ENCODE measurements at regions not wholly inside any gene's neighbourhood (a gene's known extent, or its start where the extent isn't known, plus 50 kb on each side); places are given as distances from the start of the nearest gene placed in this dataset.

DNA sequence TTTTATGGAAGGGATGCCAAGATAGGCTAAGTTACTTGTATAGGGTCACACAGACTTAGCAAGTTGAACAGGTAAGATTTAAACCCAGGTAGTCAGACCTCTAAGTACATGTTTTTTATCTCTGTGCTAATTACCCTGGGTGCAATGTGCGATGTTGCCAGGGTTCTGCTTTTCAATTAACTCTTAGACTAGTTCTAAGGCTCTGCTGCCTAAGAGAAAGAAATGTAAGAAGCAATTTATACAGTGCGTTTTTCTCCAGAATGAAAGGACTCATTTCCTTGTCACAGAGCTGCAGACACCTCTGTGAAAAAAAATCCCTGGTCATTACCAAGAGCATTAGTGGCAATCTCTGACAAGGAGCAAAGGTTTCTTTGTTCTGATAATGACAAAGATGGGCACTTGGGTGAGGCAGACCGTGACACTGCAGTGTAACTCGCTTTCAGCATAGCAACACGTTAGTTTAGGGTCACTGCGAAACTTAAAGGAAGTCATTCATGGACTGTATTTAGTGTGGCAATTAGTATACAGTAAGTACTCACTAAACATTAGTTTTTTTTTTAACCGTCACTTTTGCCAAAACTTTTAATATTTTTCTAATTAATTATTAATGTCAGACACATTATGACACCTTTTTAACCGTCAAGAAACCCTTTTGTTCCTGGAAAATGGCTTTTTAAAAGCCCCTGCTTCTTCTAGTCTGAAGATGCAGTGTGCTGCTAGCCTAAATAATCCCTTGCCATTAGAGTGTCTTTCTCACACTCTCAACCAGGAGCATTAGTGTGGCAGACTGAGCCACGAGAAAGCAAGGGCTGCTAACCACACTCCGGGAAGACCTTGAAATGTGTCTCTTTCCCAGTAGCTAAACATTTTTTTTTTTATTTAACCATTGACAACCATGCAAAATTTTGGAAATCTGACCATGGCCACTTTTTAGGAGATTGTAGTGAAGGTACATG is 520.0 kb upstream of the C9orf72 start:
- H3K9me3 Mint-ChIP-seq, result peaks cover 5% of the 10 kb centered on the region
- H3K4me3 Mint-ChIP-seq, result no peak overlapping the region
- CTCF ChIA-PET, result no interaction called here
- DNase-seq (no peak), ATAC-seq (no peak)
- POLR2A ChIA-PET, result no interaction called here
- no peaks in the 10 kb centered on the region for H3K4me1 Mint-ChIP-seq (ENCODE audit: low read depth)
- TF ChIP-seq, protein P1, sequence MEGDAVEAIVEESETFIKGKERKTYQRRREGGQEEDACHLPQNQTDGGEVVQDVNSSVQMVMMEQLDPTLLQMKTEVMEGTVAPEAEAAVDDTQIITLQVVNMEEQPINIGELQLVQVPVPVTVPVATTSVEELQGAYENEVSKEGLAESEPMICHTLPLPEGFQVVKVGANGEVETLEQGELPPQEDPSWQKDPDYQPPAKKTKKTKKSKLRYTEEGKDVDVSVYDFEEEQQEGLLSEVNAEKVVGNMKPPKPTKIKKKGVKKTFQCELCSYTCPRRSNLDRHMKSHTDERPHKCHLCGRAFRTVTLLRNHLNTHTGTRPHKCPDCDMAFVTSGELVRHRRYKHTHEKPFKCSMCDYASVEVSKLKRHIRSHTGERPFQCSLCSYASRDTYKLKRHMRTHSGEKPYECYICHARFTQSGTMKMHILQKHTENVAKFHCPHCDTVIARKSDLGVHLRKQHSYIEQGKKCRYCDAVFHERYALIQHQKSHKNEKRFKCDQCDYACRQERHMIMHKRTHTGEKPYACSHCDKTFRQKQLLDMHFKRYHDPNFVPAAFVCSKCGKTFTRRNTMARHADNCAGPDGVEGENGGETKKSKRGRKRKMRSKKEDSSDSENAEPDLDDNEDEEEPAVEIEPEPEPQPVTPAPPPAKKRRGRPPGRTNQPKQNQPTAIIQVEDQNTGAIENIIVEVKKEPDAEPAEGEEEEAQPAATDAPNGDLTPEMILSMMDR (IDR thresholded peaks at IDR 0.05), result no peak
- intact Hi-C loops (cut with micrococcal nuclease), result no loop called here
- no peak overlapping the region for H3K27ac Mint-ChIP-seq
- H3K36me3 Mint-ChIP-seq (ENCODE audit: low read depth), result no peaks in the 10 kb centered on the region
- no peaks in the 10 kb centered on the region for H3K27me3 Mint-ChIP-seq

DNA sequence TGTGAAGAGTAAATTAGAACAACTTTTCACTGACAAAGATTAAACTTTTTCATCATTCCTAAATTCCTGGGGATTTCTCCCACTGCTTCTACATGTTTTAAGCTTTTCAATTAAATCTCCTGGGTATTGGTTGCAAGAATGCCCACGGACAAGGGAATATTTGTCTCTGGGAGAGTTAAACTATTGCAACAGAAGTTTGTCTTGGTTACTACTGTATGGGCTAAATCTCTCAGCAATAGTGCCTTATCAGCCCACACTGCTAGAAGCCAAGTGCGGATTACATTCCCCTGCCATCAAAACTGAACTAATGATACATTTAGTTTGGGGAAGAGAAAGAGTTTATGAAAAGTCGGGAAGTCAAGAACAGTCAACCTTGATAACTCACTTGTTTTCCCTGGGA is 528.2 kb upstream of the C9orf72 start:
- no peak for ATAC-seq
- ChIA-PET CTCF (no interaction called here), POLR2A (no interaction called here)
- intact Hi-C loops (cut with micrococcal nuclease), result no loop called here
- H3K9me3 Mint-ChIP-seq, result peaks cover 1% of the 10 kb centered on the region
- TF ChIP-seq, protein P1 (IDR thresholded peaks at IDR 0.05), result no peak
- no peak overlapping the region for H3K4me3 Mint-ChIP-seq
- H3K27ac Mint-ChIP-seq, result no peak overlapping the region
- H3K36me3 Mint-ChIP-seq (ENCODE audit: low read depth), result no peaks in the 10 kb centered on the region
- DNase-seq, result no peak
- no peaks in the 10 kb centered on the region for H3K27me3 Mint-ChIP-seq
- H3K4me1 Mint-ChIP-seq (ENCODE audit: low read depth), result no peaks in the 10 kb centered on the region

DNA sequence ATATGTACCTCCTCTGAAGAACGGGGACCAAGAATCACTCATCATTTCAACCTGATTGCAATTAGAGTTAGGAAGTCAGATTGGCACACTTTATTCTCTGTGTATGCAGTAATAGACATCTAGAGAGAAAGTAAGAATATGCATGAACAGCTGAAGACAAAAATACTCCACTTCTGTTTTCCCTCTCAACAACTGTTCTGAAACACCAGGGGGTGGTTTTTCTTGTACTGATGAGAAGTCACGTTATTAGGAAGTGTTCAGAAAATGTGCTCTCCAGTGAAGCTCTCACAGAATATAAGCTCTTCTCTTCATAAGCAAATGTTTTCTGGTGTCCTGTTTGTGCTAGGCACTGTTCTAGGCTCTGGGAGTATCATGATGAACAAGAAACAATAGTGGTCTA is 531.7 kb upstream of the C9orf72 start:
- POLR2A ChIA-PET, result no interaction called here
- intact Hi-C loops (cut with micrococcal nuclease), result no loop called here
- Mint-ChIP-seq H3K36me3 (ENCODE audit: low read depth) (no peaks in the 10 kb centered on the region), H3K27me3 (no peaks in the 10 kb centered on the region), H3K27ac (no peak overlapping the region), H3K4me1 (ENCODE audit: low read depth) (no peaks in the 10 kb centered on the region), H3K4me3 (no peak overlapping the region), H3K9me3 (no peaks in the 10 kb centered on the region)
- CTCF ChIA-PET, result no interaction called here
- no peak for DNase-seq
- TF ChIP-seq, protein P1 (IDR thresholded peaks at IDR 0.05), result no peak
- ATAC-seq, result no peak

DNA sequence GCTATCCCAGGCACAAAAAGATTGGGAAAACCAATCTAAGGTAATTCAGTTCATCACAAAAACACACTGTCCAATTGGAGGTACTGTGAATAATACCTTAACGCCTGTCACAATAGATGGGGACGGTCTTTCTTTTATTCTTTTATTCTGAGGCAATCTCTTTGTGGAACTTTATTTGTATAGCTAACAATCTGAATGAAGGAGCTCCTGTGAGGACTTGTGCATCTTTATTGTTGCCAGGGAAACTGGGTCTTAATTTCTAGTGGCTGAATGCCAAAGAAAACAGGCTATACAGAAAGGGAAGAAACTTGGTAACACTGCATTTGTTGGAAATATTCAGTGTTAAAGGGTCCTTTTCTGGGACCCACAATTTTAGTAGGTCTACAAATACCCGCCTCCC is 546.9 kb upstream of the C9orf72 start:
- Mint-ChIP-seq H3K27ac (no peak overlapping the region), H3K9me3 (peaks cover 2% of the 10 kb centered on the region)
- intact Hi-C loops (cut with micrococcal nuclease), result no loop called here

DNA sequence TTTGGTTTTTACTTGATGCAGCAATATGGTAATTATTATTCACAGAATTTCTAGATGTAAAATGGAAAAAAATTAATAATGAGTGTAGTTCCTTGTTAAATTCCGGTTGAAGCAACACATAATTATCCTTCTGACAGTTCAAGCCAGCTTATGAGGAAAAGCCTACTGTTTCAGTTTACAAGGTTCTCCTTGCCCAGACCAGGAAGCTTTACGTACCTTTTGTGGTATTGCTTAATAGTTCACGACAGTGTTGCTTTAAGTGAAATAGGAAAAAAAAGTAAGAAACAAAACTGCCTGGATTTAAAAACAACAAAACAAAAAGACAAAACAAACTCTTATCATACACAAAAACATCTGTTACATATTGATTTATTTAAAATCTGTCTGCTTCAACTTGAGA is 547.3 kb upstream of the C9orf72 start:
- POLR2A ChIA-PET, result no interaction called here
- H3K27ac Mint-ChIP-seq, result no peak overlapping the region
- peaks cover 2% of the 10 kb centered on the region for H3K9me3 Mint-ChIP-seq
- CTCF ChIA-PET, result no interaction called here
- TF ChIP-seq, protein P1 (IDR thresholded peaks at IDR 0.05), result no peak
- H3K27me3 Mint-ChIP-seq, result no peaks in the 10 kb centered on the region
- ATAC-seq (no peak), DNase-seq (no peak)
- no peaks in the 10 kb centered on the region for H3K4me1 Mint-ChIP-seq (ENCODE audit: low read depth)
- no peak overlapping the region for H3K4me3 Mint-ChIP-seq
- H3K36me3 Mint-ChIP-seq (ENCODE audit: low read depth), result no peaks in the 10 kb centered on the region
- intact Hi-C loops (cut with micrococcal nuclease), result no loop called here

More for the DNA sequence above, 546.9 kb upstream of the C9orf72 start:
- Mint-ChIP-seq H3K4me3 (no peak overlapping the region), H3K27me3 (no peaks in the 10 kb centered on the region), H3K36me3 (ENCODE audit: low read depth) (no peaks in the 10 kb centered on the region), H3K4me1 (ENCODE audit: low read depth) (no peaks in the 10 kb centered on the region)
- TF ChIP-seq, protein P1 (IDR thresholded peaks at IDR 0.05), result no peak
- POLR2A ChIA-PET, result no interaction called here
- no peak for DNase-seq
- ATAC-seq, result no peak
- CTCF ChIA-PET, result no interaction called here
